Colonic mucosa (tissue), 4 donors: ENCODE measurements at regions not wholly inside any gene's neighbourhood (a gene's known extent, or its start where the extent isn't known, plus 50 kb on each side); places are given as distances from the start of the nearest gene placed in this dataset.

Experiments
- DNase-seq: peaks from one replicate; pipeline ENCODE4 v3.0.0-alpha.2; 2020
- H3K27ac ChIP-seq: fragments of 200-600 bp; one replicate; pipeline ENCODE4 v1.8.0; 2021
- H3K27me3 ChIP-seq: fragments of 200-600 bp; one replicate; pipeline ENCODE4 v1.8.0; 2021
- H3K36me3 ChIP-seq: fragments of 200-600 bp; one replicate; pipeline ENCODE4 v1.8.0; 2021
- H3K4me1 ChIP-seq: fragments of 200-600 bp; one replicate; pipeline ENCODE4 v1.8.0; 2021; ENCODE audit warnings: mild to moderate bottlenecking
- H3K4me3 ChIP-seq: fragments of 200-600 bp; one replicate; pipeline ENCODE4 v1.8.0; 2021
- H3K9ac ChIP-seq, 2 donors: one replicate each; pipeline ENCODE4 v1.7.0; 2013; ENCODE audit warnings: control low read depth in 2 of 2, low read depth in 2 of 2, low read length in 2 of 2
- H3K9me3 ChIP-seq: fragments of 200-600 bp; one replicate; pipeline ENCODE4 v1.8.0; 2021
- intact Hi-C: fragments of 100-400 bp; cut with DNase I; formaldehyde crosslinking; loops from one replicate; pipeline ENCODE4 v1.14.1; 2022
- TF ChIP-seq, protein P1 (sequence below): fragments of 200-600 bp; IDR thresholded peaks from one replicate; pipeline ENCODE4 v1.8.0; 2022; ENCODE audit warnings: antibody characterized with exemption, mild to moderate bottlenecking
- donor health status: healthy.
- donor health status: DM: no; HTN: no; CAD: no.
- donor health status: DM: no; HTN: no; CAD: no.

DNA sequence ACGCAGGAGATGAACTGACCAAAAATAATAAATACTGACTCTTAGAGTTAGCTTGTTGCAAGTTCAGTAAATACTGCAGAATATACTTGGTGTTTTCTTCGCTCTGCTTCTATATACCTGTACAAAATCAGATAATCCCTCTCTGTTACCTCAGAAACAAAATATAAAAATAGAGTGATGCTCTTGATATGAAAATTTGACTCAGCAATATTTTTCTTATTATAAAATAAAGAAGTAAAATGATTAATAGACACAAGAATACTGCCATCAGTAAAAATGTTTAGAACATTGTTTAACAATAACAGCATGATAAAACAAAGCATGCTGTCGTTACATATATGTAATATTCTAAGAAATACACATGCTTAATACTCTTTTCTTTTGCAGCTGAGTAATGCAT, 1366.9 kb upstream of the EYS start:
- Histone ChIP-seq H3K36me3 (no peaks in the 10 kb centered on the region), H3K9ac (no peak overlapping the region), H3K4me3 (no peak overlapping the region), H3K4me1 (no peaks in the 10 kb centered on the region), H3K27me3 (no peaks in the 10 kb centered on the region), H3K9me3 (no peaks in the 10 kb centered on the region), H3K27ac (no peak overlapping the region)
- TF ChIP-seq, protein P1, sequence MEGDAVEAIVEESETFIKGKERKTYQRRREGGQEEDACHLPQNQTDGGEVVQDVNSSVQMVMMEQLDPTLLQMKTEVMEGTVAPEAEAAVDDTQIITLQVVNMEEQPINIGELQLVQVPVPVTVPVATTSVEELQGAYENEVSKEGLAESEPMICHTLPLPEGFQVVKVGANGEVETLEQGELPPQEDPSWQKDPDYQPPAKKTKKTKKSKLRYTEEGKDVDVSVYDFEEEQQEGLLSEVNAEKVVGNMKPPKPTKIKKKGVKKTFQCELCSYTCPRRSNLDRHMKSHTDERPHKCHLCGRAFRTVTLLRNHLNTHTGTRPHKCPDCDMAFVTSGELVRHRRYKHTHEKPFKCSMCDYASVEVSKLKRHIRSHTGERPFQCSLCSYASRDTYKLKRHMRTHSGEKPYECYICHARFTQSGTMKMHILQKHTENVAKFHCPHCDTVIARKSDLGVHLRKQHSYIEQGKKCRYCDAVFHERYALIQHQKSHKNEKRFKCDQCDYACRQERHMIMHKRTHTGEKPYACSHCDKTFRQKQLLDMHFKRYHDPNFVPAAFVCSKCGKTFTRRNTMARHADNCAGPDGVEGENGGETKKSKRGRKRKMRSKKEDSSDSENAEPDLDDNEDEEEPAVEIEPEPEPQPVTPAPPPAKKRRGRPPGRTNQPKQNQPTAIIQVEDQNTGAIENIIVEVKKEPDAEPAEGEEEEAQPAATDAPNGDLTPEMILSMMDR = no peak
- DNase-seq = no peak
- intact Hi-C loops = no loop called here

DNA sequence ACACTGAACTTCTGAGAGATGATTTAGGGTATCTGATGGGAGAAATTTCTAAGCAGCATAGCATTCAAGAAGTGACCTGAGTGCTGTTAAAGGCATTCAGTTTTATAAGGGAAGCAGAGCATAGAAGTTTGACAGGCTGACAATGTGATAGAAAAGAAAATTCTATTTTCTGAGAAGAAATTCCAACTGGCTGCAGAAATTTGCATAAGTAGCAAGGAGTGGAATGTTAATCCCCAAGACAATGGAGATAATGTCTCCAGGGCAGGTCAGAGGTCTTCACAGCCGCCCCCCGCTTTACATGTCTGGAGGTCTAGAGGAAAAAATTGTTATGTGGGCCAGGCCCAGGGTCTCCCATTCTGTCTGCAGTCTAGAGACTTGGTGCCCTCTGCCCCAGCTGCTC, 1361.8 kb upstream of the EYS start:
- H3K4me1 ChIP-seq = no peaks in the 10 kb centered on the region
- H3K36me3 ChIP-seq = no peaks in the 10 kb centered on the region
- no peaks in the 10 kb centered on the region for H3K27me3 ChIP-seq
- TF ChIP-seq, protein P1 = no peak
- no peak overlapping the region for H3K27ac ChIP-seq
- no peaks in the 10 kb centered on the region for H3K9me3 ChIP-seq
- no peak overlapping the region for H3K9ac ChIP-seq
- H3K4me3 ChIP-seq = no peak overlapping the region
- intact Hi-C loops = no loop called here
- no peak for DNase-seq

DNA sequence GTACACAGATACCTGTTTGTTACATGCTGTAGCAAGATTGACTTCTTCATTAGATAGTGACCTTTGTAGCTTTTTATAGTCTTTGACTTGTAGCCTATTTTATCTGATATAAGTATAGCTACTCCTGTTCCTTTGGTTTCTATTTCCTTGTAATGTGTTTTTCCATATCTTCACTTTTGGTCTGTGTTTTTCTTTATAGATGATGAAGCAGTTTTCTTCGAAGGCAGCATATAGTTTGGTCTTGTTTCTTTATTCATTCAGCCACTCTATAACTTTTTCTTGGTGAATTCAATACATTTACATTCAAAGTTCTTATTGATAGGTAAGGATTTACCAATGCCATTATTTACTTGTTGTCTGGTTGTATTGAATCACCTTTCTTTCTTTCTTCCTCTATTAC, 1357.3 kb upstream of the EYS start:
- no peaks in the 10 kb centered on the region for H3K9me3 ChIP-seq
- no peaks in the 10 kb centered on the region for H3K27me3 ChIP-seq
- TF ChIP-seq, protein P1 = no peak
- no peak for DNase-seq
- no peaks in the 10 kb centered on the region for H3K36me3 ChIP-seq
- intact Hi-C loops = no loop called here
- no peaks in the 10 kb centered on the region for H3K4me1 ChIP-seq
- no peak overlapping the region for H3K9ac ChIP-seq
- no peak overlapping the region for H3K4me3 ChIP-seq
- no peak overlapping the region for H3K27ac ChIP-seq

DNA sequence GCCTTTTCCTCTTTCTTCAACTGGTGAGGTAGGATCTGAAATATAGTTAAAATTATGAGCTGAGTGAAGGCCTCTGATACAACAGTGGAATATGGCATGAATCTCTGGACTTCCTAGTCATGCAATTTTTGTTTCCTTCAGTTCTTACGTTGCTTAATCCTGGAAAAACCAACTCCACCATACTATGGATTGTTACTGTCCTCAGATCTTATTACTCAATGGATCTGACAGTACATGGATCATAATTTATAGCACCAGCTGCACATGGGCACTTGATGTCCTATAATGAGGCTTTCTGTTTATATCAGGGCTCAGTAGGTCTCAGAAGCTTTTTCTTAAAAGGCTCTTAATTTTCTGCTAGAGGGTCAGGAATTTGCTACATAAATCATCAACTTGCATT, 1341.0 kb upstream of the EYS start:
- no peak overlapping the region for H3K4me3 ChIP-seq
- no peak for DNase-seq
- no peak overlapping the region for H3K9ac ChIP-seq
- intact Hi-C loops = no loop called here
- no peaks in the 10 kb centered on the region for H3K27me3 ChIP-seq
- no peaks in the 10 kb centered on the region for H3K36me3 ChIP-seq
- H3K27ac ChIP-seq = no peak overlapping the region
- no peaks in the 10 kb centered on the region for H3K9me3 ChIP-seq
- H3K4me1 ChIP-seq = no peaks in the 10 kb centered on the region
- TF ChIP-seq, protein P1 = no peak

DNA sequence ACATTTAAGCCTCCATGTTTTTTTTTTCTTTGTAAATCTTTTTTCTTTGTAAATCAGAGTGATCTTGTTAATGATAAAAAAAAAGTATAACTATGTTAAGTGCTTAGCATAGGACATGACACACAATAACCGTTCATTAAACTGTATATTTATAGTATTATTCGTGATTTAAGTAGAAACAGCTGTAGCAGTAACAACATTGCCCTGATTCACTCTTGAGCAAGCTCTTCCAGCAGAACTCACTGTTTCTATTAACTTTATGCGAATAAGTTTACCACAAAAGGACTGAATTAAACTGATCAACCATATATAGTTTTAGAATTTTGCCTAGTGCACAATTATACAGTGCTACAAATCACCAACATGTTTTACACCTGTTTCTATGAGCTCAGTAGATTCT, 1338.0 kb upstream of the EYS start:
- TF ChIP-seq, protein P1 = no peak
- Histone ChIP-seq H3K27me3 (no peaks in the 10 kb centered on the region), H3K36me3 (no peaks in the 10 kb centered on the region), H3K9ac (no peak overlapping the region), H3K27ac (no peak overlapping the region), H3K4me1 (no peaks in the 10 kb centered on the region), H3K9me3 (no peaks in the 10 kb centered on the region), H3K4me3 (no peak overlapping the region)
- intact Hi-C loops = no loop called here
- no peak for DNase-seq

DNA sequence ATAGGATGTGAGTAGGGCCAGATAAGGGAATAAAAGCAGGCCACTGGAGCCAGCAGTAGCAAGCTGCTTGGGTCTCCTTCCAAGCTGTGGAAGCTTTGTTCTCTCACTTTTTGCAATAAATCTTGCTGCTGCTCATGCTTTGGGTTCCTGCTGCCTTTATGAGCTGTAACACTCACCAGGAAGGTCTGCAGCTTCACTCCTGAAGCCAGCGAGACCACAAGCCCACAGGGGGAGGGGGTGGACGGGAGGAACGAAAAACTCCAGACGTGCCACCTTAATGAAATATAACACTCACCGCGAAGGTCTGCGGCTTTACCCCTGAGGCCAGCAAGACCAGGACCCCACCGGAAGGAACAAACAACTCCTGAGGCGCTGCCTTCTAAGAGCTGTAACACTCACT, 1324.4 kb upstream of the EYS start:
- DNase-seq = no peak
- TF ChIP-seq, protein P1 = no peak
- Histone ChIP-seq H3K27me3 (no peaks in the 10 kb centered on the region), H3K36me3 (no peaks in the 10 kb centered on the region), H3K9ac (no peak overlapping the region), H3K9me3 (no peaks in the 10 kb centered on the region), H3K4me3 (no peak overlapping the region), H3K4me1 (no peaks in the 10 kb centered on the region), H3K27ac (no peak overlapping the region)
- intact Hi-C loops = no loop called here
